WERI-Rb-1 (cell line): ENCODE measurements at regions not wholly inside any gene's neighbourhood (a gene's known extent, or its start where the extent isn't known, plus 50 kb on each side); places are given as distances from the start of the nearest gene placed in this dataset.

Experiments
- DNase-seq: peaks from one replicate; pipeline ENCODE4 v3.0.0-alpha.2; 2020
- H3K27ac ChIP-seq: fragments of 250-450 bp; sonication (Bioruptor Pico); 2 replicates; pipeline ENCODE4 v1.5.1; 2020; ENCODE audit warnings: mild to moderate bottlenecking, moderate library complexity
- H3K27me3 ChIP-seq: fragments of 250-450 bp; sonication (Bioruptor Pico); 2 replicates; pipeline ENCODE4 v1.5.1; 2021; ENCODE audit warnings: mild to moderate bottlenecking, low read depth, moderate library complexity; ENCODE audit not compliant: insufficient read depth, severe bottlenecking
- H3K36me3 ChIP-seq: fragments of 250-450 bp; sonication (Bioruptor Pico); 2 replicates; pipeline ENCODE4 v1.5.1; 2020; ENCODE audit warnings: mild to moderate bottlenecking, moderate library complexity
- H3K4me3 ChIP-seq: 2 replicates; pipeline ENCODE4 v1.5.1; 2011; ENCODE audit warnings: low read depth, mild to moderate bottlenecking, control low read depth, low read length
- H3K9me3 ChIP-seq: fragments of 250-450 bp; sonication (Bioruptor Pico); 2 replicates; pipeline ENCODE4 v1.5.1; 2021; ENCODE audit warnings: mild to moderate bottlenecking, moderate library complexity; ENCODE audit not compliant: severe bottlenecking
- CTCF ChIP-seq: IDR thresholded peaks from 2 replicates; pipeline ENCODE4 v1.5.1; 2011; ENCODE audit warnings: low read depth, mild to moderate bottlenecking, control low read depth, inconsistent platforms, low read length

GRCh38 chr1:82214606-82215005 is 413.9 kb downstream of the ADGRL2 start:
- TF ChIP-seq CTCF: no peak
- Histone ChIP-seq H3K27me3 (no peaks in the 10 kb centered on the region), H3K9me3 (no peaks in the 10 kb centered on the region), H3K36me3 (no peaks in the 10 kb centered on the region), H3K27ac (no peak overlapping the region), H3K4me3 (no peak overlapping the region)
- DNase-seq: no peak

- H3K36me3 ChIP-seq: no peaks in the 10 kb centered on the region
- no peak for TF ChIP-seq CTCF
- no peaks in the 10 kb centered on the region for H3K9me3 ChIP-seq
- DNase-seq: no peak
- H3K4me3 ChIP-seq: no peak overlapping the region
- H3K27me3 ChIP-seq: no peaks in the 10 kb centered on the region
- no peak overlapping the region for H3K27ac ChIP-seq
Observed at GRCh38 chr1:82197606-82198005, 396.9 kb downstream of the ADGRL2 start.

GRCh38 chr1:82195245-82195644 is 394.5 kb downstream of the ADGRL2 start:
- Histone ChIP-seq H3K4me3 (no peak overlapping the region), H3K9me3 (no peaks in the 10 kb centered on the region), H3K36me3 (no peaks in the 10 kb centered on the region), H3K27ac (no peak overlapping the region), H3K27me3 (no peaks in the 10 kb centered on the region)
- no peak for TF ChIP-seq CTCF
- no peak for DNase-seq

- TF ChIP-seq CTCF: no peak
- Histone ChIP-seq H3K27me3 (no peaks in the 10 kb centered on the region), H3K36me3 (no peaks in the 10 kb centered on the region), H3K4me3 (no peak overlapping the region), H3K27ac (no peak overlapping the region), H3K9me3 (no peaks in the 10 kb centered on the region)
- no peak for DNase-seq
Observed at GRCh38 chr1:82185084-82185483, 384.4 kb downstream of the ADGRL2 start.

- Histone ChIP-seq H3K27me3 (no peaks in the 10 kb centered on the region), H3K27ac (no peak overlapping the region), H3K4me3 (no peak overlapping the region), H3K9me3 (no peaks in the 10 kb centered on the region), H3K36me3 (no peaks in the 10 kb centered on the region)
- DNase-seq: no peak
- TF ChIP-seq CTCF: no peak
Observed at GRCh38 chr1:82181846-82182245, 381.1 kb downstream of the ADGRL2 start.

GRCh38 chr1:82179131-82179530 is 378.4 kb downstream of the ADGRL2 start:
- H3K9me3 ChIP-seq: no peaks in the 10 kb centered on the region
- no peak for TF ChIP-seq CTCF
- no peak for DNase-seq
- H3K4me3 ChIP-seq: no peak overlapping the region
- no peaks in the 10 kb centered on the region for H3K27me3 ChIP-seq
- H3K36me3 ChIP-seq: no peaks in the 10 kb centered on the region
- H3K27ac ChIP-seq: no peak overlapping the region
